Ramos (cell line): ENCODE measurements at regions not wholly inside any gene's neighbourhood (a gene's known extent, or its start where the extent isn't known, plus 50 kb on each side); places are given as distances from the start of the nearest gene placed in this dataset.
"Not testable (repeated sequence)": the region's sequence is repeated elsewhere in the genome, so short reads cannot be mapped to it uniquely, and the experiment has no call there.

ENCODE experiments used
- in situ Hi-C: fragments of 300-500 bp; cut with MboI; formaldehyde crosslinking; loops from one replicate; pipeline ENCODE4 v1.14.3; 2022; ENCODE audit warnings: low sequenced_read_pairs; ENCODE audit not compliant: unreplicated experiment

- in situ Hi-C loops: no loop called here
Observed at GRCh38 chr18:59038295-59039039, 101.2 kb upstream of the SEC11C start.

GRCh38 chr18:59039040-59039320 is 100.7 kb upstream of the SEC11C start:
- in situ Hi-C loops: not testable (repeated sequence)

GRCh38 chr18:59039449-59039848 is 100.2 kb upstream of the SEC11C start:
- in situ Hi-C loops: no loop called here

- in situ Hi-C loops: no loop called here
Observed at GRCh38 chr18:59040770-59041148, 98.9 kb upstream of the SEC11C start.

GRCh38 chr18:59041296-59041695 is 98.4 kb upstream of the SEC11C start:
- in situ Hi-C loops: no loop called here

GRCh38 chr18:59041819-59042815 is 97.6 kb upstream of the SEC11C start:
- in situ Hi-C loops: no loop called here

- in situ Hi-C loops: no loop called here
Observed at GRCh38 chr18:59044855-59045254, 94.8 kb upstream of the SEC11C start.

- in situ Hi-C loops: no loop called here
Observed at GRCh38 chr18:59047321-59048047, 92.2 kb upstream of the SEC11C start.

- in situ Hi-C loops: no loop called here
Observed at GRCh38 chr18:59048048-59048363, 91.7 kb upstream of the SEC11C start.

- in situ Hi-C loops: no loop called here
Observed at GRCh38 chr18:59048378-59048777, 91.3 kb upstream of the SEC11C start.

- in situ Hi-C loops: no loop called here
Observed at GRCh38 chr18:59049721-59050660, 89.7 kb upstream of the SEC11C start.

- in situ Hi-C loops: no loop called here
Observed at GRCh38 chr18:59050661-59051057, 89.0 kb upstream of the SEC11C start.

GRCh38 chr18:59051470-59052165 is 88.1 kb upstream of the SEC11C start:
- in situ Hi-C loops: no loop called here

- in situ Hi-C loops: no loop called here
Observed at GRCh38 chr18:59052965-59053820, 86.5 kb upstream of the SEC11C start.

GRCh38 chr18:59054496-59055287 is 85.0 kb upstream of the SEC11C start:
- in situ Hi-C loops: loop anchor here (5.0 kb wide), 1 partner anchor 272 kb away; no protein-coding TSS in a partner anchor

GRCh38 chr18:59055345-59056032 is 84.2 kb upstream of the SEC11C start:
- in situ Hi-C loops: loop anchor here (5.0 kb wide), 1 partner anchor 273 kb away; no protein-coding TSS in a partner anchor
